ENCODE measurements at regions not wholly inside any gene's neighbourhood (a gene's known extent, or its start where the extent isn't known, plus 50 kb on each side); places are given as distances from the start of the nearest gene placed in this dataset.

GRCh38 chr2:109052922-109053321 lies 63.9 kb upstream of the EDAR start:
- Histone ChIP-seq H3K79me2 (ENCODE audit: insufficient read depth, low read length) (no peaks in the 10 kb centered on the region), H3K4me1 (ENCODE audit: insufficient read depth, low read length) (no peaks in the 10 kb centered on the region), H2AFZ (ENCODE audit: low read length) (no peak overlapping the region), H3K9me3 (ENCODE audit: low read length) (no peaks in the 10 kb centered on the region), H3K4me3 (replicated peaks in 1 of 3; ENCODE audit: insufficient read depth in 1 of 3, low read depth in 2 of 3, low read length in 3 of 3) (no peak overlapping the region), H3K4me2 (ENCODE audit: low read depth, low read length) (no peak overlapping the region), H3K27ac (ENCODE audit: extremely low read length, insufficient read depth, low read length) (no peak overlapping the region), H4K20me1 (ENCODE audit: insufficient read depth, low read length) (no peaks in the 10 kb centered on the region), H3K9ac (ENCODE audit: insufficient read depth, low read depth, low read length) (no peak overlapping the region), H3K36me3 (replicated peaks in 1 of 2; ENCODE audit: control insufficient read depth in 1 of 2, insufficient read depth in 2 of 2, low read length in 2 of 2) (no peaks in the 10 kb centered on the region), H3K27me3 (ENCODE audit: control insufficient read depth in 1 of 2, insufficient read depth in 2 of 2, low read length in 2 of 2) (no peaks in the 10 kb centered on the region; a peak in 1 of 5 replicates)
- POLR2A ChIA-PET = no interaction called here
- FAIRE-seq (no peak), DNase-seq (ENCODE audit: low spot score) (no peak), ATAC-seq (peak; percentile 57; the same call in 2 of the 3 replicates)
- TF ChIP-seq STAG1 (CRISPR knock-in tag; IDR thresholded peaks at IDR 0.05) (peak; percentile 52), MXI1 (IDR thresholded peaks at IDR 0.05; ENCODE audit: borderline replicate concordance, low read depth, low read length) (no peak)
- CTCF ChIA-PET (ENCODE audit: low intra/inter-chr PET ratio, low total read pairs) = no interaction called here
- in situ Hi-C loops (cut with HindIII; ENCODE audit: extremely low pct_ligation_motif_present, low pct_unique_long_range_greater_than_20kb) (no loop called here), intact Hi-C loops (cut with micrococcal nuclease; ENCODE audit: unreplicated experiment) (no loop called here)
- no TSS peak for BruUV-seq (replicated peaks)
- WGBS (ENCODE audit: low lambda C conversion rate) = 34% methylated on average over 6 of the region's 6 CpGs

- no TSS peak for BruUV-seq (replicated peaks)
- Histone ChIP-seq H3K27ac (ENCODE audit: extremely low read length, insufficient read depth, low read length) (no peak overlapping the region), H3K9ac (ENCODE audit: insufficient read depth, low read depth, low read length) (no peak overlapping the region), H3K4me3 (replicated peaks in 1 of 3; ENCODE audit: insufficient read depth in 1 of 3, low read depth in 2 of 3, low read length in 3 of 3) (no peak overlapping the region), H2AFZ (ENCODE audit: low read length) (no peak overlapping the region), H3K27me3 (ENCODE audit: control insufficient read depth in 1 of 2, insufficient read depth in 2 of 2, low read length in 2 of 2) (no peaks in the 10 kb centered on the region), H4K20me1 (ENCODE audit: insufficient read depth, low read length) (no peaks in the 10 kb centered on the region), H3K36me3 (replicated peaks in 1 of 2; ENCODE audit: control insufficient read depth in 1 of 2, insufficient read depth in 2 of 2, low read length in 2 of 2) (no peaks in the 10 kb centered on the region), H3K4me1 (ENCODE audit: insufficient read depth, low read length) (no peaks in the 10 kb centered on the region), H3K4me2 (ENCODE audit: low read depth, low read length) (no peak overlapping the region), H3K79me2 (ENCODE audit: insufficient read depth, low read length) (no peaks in the 10 kb centered on the region), H3K9me3 (ENCODE audit: low read length) (no peaks in the 10 kb centered on the region)
- no peak for DNase-seq (ENCODE audit: low spot score)
- POLR2A ChIA-PET = no interaction called here
- 47% methylated on average over 6 of the region's 6 CpGs for WGBS (ENCODE audit: low lambda C conversion rate)
- FAIRE-seq = no peak
- ATAC-seq = no peak
- CTCF ChIA-PET (ENCODE audit: low intra/inter-chr PET ratio, low total read pairs) = no interaction called here
- intact Hi-C loops (cut with micrococcal nuclease; ENCODE audit: unreplicated experiment) = no loop called here
- in situ Hi-C loops (cut with HindIII; ENCODE audit: extremely low pct_ligation_motif_present, low pct_unique_long_range_greater_than_20kb) = no loop called here
- TF ChIP-seq ZNF503 (CRISPR knock-in tag; IDR thresholded peaks at IDR 0.05) (no peak), PAX8 (CRISPR knock-in tag; IDR thresholded peaks at IDR 0.05; ENCODE audit: borderline replicate concordance) (no peak), SETDB1 (CRISPR knock-in tag; IDR thresholded peaks at IDR 0.05; ENCODE audit: borderline replicate concordance) (no peak), ZNF276 (CRISPR knock-in tag; IDR thresholded peaks at IDR 0.05; ENCODE audit: low read depth) (no peak), ZKSCAN1 (IDR thresholded peaks at IDR 0.05; ENCODE audit: low read length) (no peak), ZNF12 (CRISPR knock-in tag; IDR thresholded peaks at IDR 0.05) (no peak), IKZF4 (CRISPR knock-in tag; IDR thresholded peaks at IDR 0.05; ENCODE audit: borderline replicate concordance, low read depth, not compliant biosample characterization) (no peak), ZNF281 (CRISPR knock-in tag; IDR thresholded peaks at IDR 0.05; ENCODE audit: borderline replicate concordance) (no peak), SPEN (CRISPR knock-in tag; IDR thresholded peaks at IDR 0.05; ENCODE audit: low read depth) (no peak), ZNF326 (CRISPR knock-in tag; IDR thresholded peaks at IDR 0.05; ENCODE audit: borderline replicate concordance) (no peak), RCOR2 (CRISPR knock-in tag; IDR thresholded peaks at IDR 0.05) (no peak), ZNF839 (CRISPR knock-in tag; IDR thresholded peaks at IDR 0.05; ENCODE audit: borderline replicate concordance) (no peak)
Measured at GRCh38 chr2:109049022-109049421, 60.0 kb upstream of the EDAR start.
